A673 (cell line): ENCODE measurements at regions not wholly inside any gene's neighbourhood (a gene's known extent, or its start where the extent isn't known, plus 50 kb on each side); places are given as distances from the start of the nearest gene placed in this dataset.

ENCODE experiments used
- CTCF ChIP-seq: fragments of 300-800, 200-600 bp; sonication (generic); conservative IDR thresholded peaks from 2 replicates; pipeline ENCODE4 v1.5.1; 2017; ENCODE audit warnings: low read depth, mild to moderate bottlenecking, antibody characterized with exemption, low read length, moderate library complexity, mixed read lengths
- EZH2 ChIP-seq: fragments of 200-600 bp; sonication (generic); IDR thresholded peaks from 2 replicates; pipeline ENCODE4 v1.6.1; 2017; ENCODE audit warnings: borderline replicate concordance, low read depth, mild to moderate bottlenecking, mixed read lengths, antibody characterized with exemption, low read length; ENCODE audit not compliant: poor library complexity, severe bottlenecking

GRCh38 chr6:147117011-147117410, 87.2 kb upstream of the STXBP5 start:
- TF ChIP-seq CTCF (no peak), EZH2 (no peak)
